Sigmoid colon (tissue), 4 donors: ENCODE measurements at regions not wholly inside any gene's neighbourhood (a gene's known extent, or its start where the extent isn't known, plus 50 kb on each side); places are given as distances from the start of the nearest gene placed in this dataset.
A peak's percentile ranks its signal among the peaks of the same experiment; 100 is the strongest.

ENCODE experiments used
- EP300 ChIP-seq, 4 donors: sonication (generic); formaldehyde crosslinking; IDR thresholded peaks; one replicate each; pipeline ENCODE4 v1.6.1; 2017; ENCODE audit warnings: antibody characterized with exemption in 4 of 4
- POLR2AphosphoS5 ChIP-seq, 4 donors: sonication (generic); formaldehyde crosslinking; IDR thresholded peaks; one replicate each; pipeline ENCODE4 v1.6.1; 2017; ENCODE audit warnings: antibody characterized with exemption in 4 of 4
- TF ChIP-seq, protein P1 (sequence below), 4 experiments: fragments of 450-650 bp in 3 of 4; fragments of 200-600 bp in 1 of 4; IDR thresholded peaks; one replicate each; pipeline ENCODE4 v1.5.1; 2016 to 2019; ENCODE audit warnings: antibody characterized with exemption in 4 of 4, mild to moderate bottlenecking in 3 of 4, moderate library complexity in 2 of 4

DNA sequence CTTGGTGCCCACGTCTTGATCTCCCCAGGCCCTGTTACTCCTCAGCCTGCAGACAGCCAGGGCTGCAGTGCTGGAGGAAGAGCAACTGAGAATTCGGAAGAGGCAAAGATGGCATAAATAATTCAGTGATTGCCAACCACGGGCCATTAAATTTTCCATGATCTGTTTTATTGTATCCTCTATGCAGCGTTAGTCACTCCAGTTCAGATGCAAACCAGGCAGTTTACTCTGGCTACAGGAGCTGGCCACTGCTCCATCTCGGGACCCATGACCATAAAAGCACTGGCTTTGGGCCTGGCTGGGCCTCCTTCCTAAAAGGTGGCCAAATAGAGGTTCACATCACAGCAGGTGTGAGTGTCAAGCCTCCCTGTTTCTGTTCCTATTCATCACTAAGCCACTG is 137.6 kb upstream of the TLE3 start:
- TF ChIP-seq, protein P1, sequence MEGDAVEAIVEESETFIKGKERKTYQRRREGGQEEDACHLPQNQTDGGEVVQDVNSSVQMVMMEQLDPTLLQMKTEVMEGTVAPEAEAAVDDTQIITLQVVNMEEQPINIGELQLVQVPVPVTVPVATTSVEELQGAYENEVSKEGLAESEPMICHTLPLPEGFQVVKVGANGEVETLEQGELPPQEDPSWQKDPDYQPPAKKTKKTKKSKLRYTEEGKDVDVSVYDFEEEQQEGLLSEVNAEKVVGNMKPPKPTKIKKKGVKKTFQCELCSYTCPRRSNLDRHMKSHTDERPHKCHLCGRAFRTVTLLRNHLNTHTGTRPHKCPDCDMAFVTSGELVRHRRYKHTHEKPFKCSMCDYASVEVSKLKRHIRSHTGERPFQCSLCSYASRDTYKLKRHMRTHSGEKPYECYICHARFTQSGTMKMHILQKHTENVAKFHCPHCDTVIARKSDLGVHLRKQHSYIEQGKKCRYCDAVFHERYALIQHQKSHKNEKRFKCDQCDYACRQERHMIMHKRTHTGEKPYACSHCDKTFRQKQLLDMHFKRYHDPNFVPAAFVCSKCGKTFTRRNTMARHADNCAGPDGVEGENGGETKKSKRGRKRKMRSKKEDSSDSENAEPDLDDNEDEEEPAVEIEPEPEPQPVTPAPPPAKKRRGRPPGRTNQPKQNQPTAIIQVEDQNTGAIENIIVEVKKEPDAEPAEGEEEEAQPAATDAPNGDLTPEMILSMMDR (IDR thresholded peaks at IDR 0.05): no peak
- peak; percentile 75 to 89 (median 87) for TF ChIP-seq POLR2AphosphoS5 (IDR thresholded peaks at IDR 0.05)
- peak; percentile 54 to 82 (median 61) for TF ChIP-seq EP300 (IDR thresholded peaks at IDR 0.05)
